Superior temporal gyrus (tissue), 1 donor: ENCODE measurements at regions not wholly inside any gene's neighbourhood (a gene's known extent, or its start where the extent isn't known, plus 50 kb on each side); places are given as distances from the start of the nearest gene placed in this dataset.

Experiments
- DNase-seq: peaks from one replicate; pipeline ENCODE4 v3.0.0-alpha.2; 2016; ENCODE audit errors: extremely low spot score

DNA sequence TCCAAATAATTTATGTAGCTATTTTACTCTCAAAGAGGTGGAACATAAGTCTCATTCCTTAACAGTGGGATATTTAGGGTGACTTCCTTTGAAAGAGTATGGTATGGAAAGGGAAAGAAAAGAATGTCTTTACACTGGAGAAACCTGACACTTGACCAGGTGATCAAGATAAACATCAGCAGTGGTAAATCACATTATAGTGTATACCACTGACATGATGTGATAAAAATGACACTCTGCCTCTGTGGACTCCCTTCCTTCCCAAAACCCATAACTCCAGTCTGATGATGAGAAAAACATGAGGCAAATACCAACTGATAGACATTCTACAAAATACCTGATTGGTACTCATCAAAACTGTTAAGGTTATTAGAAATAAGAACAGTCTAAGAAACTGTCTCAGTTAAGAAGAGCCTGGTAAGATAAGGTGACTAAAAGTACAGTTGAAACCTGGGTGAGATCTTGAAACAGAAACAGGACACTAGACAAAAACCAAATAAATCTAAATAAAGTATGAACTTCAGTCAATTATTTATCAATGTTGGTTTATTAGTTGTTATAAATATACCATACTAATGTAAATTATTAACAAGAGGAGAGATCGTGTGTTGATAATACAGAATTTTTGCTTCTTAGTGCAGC is 144.2 kb upstream of the PCDH18 start:
- DNase-seq: no peak

DNA sequence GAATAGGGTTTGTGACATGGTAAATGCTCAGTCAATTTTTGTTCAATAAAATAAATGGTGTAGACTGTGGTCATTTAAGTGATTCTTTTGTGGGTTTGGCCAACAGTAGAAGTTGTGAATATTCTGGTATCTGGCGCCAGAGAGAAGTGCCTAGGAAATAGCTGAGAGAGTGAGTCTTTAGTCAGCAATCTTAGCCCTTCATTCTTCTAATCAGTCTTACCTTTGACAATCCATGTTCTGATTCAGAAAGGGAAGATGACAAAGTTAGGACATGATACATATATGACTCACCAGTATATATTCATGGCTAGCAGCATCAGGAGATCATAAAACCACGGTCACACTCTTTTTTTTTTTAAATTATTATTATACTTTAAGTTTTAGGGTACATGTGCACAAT is 141.8 kb upstream of the PCDH18 start:
- no peak for DNase-seq

DNA sequence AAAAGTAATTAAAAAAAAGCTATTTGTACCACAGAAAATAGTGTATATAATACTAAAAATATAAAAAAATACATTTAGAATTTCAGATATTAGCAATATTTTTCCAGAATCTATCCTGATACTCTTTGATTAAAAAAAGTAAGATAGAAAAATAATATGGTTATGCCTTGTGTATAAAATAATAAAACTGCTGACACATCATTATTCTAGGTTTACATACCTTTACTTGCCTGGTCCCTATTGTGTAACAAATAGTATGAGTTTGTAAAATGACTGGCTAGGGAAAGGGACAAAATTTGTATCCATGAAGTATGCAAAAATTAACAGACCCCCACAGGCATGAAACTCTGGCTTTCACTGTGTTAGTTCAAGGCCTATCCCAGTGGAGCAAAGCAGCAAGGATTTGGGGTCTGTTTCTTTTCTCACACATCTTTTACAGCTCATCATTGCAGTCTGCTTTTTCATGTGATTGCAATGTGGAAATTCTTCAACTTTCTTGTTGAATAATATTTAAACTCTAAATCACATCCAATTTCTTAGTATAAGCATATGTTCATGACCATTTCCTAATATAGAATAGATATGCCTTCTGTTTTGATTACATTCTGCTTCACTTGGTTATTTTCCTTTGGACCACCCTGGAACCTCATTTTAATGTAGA is 136.7 kb upstream of the PCDH18 start:
- DNase-seq: no peak

DNA sequence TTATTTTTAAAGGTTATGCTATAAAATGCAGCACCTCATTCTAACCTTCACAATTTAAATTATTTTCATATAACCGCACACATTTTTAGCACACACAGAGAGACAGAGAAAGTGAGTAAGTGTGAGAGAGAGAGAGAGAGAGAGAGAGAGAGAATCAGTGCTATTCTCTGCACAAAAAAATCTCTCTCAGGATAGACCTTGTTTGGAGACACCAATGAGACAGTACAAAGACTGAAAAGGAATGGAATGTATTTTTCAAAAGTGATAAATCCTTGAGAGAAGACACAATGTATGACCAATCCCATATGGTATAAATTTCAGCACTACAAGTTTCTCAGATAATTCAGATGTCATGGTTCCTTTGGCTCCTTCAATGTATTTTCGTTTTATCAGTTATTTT is 132.1 kb upstream of the PCDH18 start:
- no peak for DNase-seq

DNA sequence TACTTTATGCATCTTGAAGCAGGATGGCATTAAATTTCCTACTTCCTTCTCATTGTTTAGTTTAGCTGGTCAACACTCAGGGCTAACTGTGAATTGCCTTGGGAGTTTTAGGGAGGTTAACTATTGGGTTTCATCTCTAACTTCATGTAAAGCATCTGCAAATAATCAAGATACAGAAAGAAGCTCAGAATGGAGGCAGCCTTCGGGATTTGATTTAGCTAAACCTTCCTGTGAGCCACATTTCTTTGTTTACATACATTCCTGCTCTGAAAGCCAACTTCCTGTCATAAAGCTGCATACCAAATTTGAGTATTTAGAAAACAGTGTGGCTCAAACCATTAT is 131.7 kb upstream of the PCDH18 start:
- DNase-seq: no peak

DNA sequence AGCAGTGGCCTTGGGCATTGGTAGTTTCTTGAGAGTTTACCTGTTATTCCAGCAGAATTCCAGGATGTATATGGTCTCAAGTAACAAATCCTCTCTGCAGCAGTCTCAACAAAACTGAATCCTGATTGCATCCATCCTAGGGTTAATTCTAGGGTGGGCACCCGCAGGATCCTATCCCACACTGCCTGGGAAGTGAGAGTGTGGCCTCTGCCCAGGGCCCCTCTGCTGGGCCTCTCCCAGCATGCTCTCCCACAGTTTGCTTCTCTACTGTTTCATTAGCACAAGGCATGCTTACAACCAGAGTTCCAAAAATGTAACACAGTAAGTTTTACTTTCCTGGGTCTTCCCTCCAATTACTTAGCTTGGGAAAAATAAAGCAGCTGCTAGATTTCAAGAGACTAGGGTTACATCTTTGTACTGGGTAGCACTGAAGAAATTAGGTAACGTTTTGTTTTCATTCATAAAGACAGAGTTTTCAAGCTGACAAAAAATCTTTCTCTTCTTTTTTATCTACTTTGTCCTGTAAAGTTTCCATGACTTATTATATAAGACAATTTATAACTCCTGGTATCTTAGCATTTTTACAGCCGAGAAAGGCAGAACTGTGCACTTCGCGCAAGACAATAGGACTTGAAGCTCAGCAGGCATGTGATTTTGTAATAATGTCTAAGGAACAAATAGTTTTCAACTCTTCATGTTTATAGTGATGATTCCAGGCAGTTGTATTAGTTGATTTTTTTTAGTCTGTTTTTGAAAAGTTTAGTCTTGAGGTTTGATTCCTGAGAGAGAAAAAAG is 131.2 kb upstream of the PCDH18 start:
- DNase-seq: no peak

DNA sequence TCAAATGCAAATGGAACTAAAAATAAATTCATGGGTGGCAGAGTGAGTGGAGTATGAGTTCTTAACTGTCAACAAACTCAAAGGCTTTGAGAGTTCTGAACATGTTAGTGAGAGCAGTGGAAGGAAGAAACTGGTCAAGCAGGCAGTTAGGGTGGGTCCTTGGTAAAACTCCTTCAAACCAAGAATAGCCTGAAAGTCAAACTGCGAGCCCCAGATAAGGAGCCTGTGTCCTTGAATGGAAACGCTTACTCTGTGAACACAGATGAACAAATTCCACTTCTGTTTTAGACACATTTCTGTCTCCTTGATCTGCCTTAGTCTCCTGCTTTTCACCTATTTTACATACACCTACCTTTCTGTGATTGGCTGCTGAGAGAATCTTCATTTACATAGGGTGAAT is 129.4 kb upstream of the PCDH18 start:
- DNase-seq: no peak

DNA sequence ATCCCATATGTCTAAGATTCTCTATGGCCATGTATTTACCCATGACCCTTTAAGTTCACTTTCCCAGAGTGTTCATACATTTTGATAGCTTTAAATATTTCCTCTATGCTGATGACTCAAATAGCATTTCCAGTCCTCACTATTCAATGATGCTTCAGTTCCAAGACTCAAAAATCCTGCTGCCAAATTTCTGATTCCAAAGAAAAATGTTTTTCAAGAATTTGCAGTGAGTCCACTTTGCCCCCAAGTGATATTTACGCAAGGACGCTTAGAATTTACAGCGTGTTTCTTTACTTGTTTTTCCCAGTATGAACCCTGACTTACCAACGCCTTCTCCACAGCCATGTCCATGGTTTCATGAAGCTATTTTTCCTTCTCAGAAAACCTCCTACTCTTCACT is 127.9 kb upstream of the PCDH18 start:
- no peak for DNase-seq

DNA sequence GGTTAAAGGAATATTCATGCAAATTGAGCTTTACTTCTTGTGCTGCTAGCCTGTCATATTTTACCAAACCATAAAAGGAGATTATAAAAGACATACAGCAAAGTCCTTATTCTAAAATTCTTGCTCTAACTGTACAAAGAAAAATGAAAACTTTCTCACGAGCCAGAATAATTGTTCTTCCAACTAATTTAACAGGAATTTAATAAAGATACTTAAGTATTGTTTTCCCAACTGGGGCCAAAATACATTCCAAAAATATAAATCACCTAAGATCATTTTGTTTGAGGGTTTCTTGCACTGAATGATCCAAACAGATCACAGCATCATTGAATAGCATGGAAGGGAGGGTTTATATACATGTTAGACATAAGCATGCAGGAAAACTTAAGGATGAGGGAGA is 127.1 kb upstream of the PCDH18 start:
- no peak for DNase-seq

DNA sequence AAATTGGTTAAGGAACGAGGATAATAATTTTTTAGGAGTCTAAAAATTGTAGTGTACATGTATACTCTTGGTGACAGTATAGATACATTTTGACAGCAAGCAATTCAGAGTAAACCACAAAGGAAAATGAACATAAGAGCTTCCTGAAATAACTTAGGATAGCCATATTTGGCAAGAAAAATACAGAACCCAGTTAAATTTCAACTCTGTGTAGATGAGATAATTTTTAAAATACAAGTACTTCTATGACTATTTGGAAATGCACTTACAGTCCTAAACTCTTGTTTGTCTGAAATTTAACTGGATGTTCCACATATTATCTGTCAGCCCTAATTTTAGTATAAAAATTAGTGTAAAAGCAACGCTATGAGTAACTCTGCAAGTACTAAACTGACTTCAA is 124.4 kb upstream of the PCDH18 start:
- DNase-seq: no peak

DNA sequence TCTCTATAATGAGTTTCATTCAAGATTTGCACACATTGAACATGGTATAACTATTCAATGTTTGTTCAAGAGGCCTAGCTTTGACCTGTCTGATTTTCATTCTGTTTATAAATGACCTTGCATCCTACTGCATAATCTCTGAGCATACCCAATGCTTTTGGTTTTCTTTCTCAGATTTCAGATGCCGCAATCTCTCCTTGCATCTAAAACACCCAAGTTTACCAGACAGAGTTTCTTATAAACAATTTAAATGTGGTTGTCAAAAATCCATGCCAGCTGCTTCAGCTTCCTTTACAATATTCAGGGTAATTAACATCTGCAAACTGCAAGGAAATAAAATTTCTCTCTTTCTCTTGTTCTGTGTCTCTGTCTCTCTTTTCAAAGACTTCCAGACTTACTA is 123.0 kb upstream of the PCDH18 start:
- DNase-seq: no peak

DNA sequence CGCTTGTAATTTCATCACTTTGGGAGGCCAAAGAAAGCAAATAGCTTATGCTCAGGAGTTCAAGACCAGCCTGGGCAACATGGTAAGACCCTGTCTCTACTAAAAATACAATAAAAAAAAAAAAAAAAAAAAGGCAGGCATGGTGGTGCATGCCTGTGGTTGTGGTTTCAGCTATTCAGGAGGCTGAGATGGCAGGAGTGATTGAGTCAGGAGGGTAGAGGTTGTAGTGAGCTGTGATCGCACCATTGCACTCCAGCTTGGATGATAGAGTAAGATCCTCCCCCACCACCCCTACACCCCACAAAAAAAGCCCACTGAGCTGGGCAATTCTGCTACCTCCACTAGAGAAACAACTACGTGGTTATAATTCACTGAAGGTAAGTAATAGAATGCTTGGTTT is 118.8 kb upstream of the PCDH18 start:
- DNase-seq: no peak

DNA sequence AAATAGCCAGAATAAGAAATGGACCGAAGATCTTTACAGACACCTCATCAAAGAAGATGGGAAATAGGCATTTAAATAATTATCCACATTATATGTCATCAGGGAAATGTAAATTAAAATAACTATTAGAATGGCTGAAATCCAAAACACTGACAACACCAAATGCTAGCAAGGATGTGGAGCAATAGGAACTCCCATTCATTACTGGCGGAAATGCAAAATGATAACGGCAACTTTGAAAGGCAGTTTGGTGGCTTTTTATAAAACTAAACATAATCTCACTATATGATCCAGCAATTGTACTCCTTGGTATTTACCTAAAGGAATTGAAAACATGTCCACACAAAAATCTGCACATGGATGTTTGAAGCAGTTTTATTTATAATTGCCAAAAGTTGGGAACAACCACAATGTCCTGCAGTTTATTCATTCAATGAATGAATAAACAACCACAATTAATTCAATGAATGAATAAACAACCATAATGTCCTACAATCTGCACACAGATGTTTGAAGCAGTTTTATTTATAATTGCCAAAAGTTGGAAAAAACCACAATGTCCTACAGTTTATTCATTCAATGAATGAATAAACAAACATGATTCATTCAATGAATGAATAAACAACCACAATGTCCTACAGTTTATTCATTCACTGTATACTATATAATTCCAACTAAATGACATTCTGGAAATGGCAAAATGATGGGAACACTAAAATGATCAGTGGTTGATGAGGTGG is 117.6 kb upstream of the PCDH18 start:
- DNase-seq: no peak

DNA sequence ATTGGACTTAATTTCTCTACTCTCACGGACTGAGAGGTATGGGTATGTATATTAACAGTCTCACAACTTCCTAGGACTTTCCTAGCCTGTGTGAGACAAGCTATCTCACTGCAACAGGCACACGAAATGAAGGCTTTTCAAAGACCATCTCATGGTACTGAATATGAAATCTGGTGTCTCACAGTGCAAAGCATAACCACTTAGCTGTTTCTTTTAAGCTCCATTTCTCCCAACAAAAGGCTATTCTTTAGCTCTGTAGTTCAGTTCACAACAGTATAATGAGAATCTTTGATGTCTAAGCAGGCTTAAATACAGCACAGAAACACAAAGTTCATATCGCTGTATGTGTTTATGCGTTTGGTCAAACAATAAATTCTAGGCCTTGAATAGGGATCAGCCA is 116.2 kb upstream of the PCDH18 start:
- peak; percentile 26 for DNase-seq

DNA sequence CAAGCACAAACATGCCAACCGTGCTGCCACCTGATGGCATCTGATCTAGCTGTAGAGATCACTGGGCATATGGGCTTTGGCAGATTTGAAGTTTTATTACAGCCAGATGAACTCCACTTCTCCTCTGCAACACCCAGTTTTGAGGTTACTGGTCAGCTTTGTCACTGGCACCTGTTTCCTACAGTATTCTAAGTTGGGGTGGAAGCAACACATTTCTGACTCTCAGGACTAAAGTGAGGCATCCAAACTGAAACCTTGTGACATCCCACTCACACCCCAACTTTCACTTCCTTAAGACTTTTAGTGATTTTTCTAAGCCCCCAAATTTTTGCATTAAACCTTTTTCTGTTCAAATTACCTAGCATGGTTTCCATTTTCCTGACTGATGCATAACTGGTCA is 115.1 kb upstream of the PCDH18 start:
- DNase-seq: no peak

DNA sequence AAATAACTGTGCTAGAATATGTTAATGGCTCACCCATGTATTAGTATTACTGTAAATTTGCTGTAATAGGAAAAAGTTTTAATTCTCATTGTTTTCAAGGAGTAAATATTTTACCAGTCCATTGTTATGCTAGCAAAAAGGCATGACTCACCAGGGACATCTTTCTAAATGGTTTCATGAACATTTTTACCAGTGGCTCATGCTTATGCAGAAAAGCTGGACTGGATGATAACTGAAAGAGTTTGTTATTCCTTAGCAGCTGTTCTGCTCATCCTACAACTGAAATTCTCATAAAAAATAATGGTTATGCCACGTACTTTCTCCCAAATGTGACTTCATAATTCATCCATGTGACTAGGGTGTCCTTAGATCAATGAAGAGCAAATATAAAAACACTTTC is 111.9 kb upstream of the PCDH18 start:
- no peak for DNase-seq

DNA sequence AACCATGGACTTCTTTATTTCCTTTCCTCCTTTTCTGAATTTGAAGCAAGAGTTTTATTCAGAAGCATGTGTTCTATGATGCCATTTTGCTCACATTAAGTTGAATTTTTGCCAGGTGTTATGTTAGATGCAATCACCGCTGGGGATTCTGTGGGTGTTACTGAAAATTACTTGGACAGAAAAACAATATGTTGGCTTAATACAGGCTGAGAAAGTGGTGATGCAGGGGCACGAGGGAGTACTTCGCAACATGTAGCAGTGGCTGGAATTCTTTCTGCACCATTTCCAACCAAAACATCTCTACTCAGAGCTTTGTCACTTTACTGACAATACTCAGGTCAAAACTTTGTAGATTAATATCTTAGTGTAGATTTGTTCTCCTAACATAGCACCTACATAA is 109.2 kb upstream of the PCDH18 start:
- no peak for DNase-seq

DNA sequence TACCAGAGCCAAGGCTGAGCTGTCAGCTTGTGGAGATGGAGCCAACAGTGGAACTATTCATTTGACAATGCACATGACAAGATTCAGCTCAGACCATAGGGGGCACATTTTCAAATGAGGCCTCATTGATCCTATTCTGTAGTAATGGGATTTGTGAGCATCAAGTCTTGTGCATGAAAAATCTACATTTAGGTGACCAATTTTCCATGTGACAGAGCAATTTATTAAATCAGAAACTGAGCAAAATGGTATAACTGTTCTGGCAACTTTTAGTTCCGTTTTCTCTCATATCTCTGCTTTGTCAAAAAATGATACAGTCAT is 108.5 kb upstream of the PCDH18 start:
- no peak for DNase-seq

DNA sequence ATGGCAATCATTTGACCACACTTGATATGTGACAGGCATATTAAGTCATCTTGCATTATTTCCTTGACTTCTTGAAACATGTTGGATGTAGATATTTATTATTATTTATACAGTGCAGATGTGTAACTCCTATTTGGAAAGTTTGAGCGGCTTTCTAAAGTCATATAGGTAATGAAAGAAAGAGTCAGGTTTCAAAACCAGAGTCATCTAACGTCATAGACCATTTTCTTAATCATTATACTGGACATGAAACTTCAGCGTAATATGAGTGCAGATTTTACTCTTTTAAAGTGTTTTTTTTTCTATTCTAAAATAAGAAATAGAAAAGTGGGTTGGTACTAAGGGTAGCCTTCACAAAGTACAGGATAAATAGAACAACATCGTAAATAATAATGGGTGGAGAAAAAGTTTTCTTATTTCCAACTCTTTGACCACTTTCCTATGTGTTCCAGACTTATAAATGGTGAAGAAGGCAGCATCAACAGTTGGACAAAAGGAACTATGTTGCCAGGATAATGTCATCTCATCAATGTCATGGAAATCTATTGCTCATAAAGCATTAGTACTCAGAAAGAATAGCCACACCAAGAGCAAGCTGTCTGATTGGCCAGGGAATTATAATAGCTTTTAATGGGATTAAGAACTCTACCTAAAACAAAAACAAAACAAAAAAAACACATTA is 108.0 kb upstream of the PCDH18 start:
- DNase-seq: no peak

DNA sequence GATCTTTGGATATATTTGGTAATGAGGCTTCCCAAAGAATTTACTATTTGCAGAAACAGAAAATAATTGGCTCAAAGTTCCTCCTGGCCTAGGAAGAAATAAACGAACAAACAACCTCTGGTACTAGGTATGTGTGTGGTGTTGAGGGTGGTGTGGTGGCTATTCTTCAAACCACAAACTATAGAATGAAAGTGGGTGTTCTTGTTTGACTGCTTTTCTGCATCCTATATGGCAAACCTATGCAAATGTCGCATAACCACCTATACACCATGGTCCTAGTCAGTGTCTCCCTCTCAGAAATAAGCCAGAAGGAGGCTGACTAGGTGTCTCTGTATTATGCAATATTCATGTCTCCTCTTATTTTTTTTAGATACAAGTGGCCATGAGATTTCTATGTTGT is 106.6 kb upstream of the PCDH18 start:
- no peak for DNase-seq

DNA sequence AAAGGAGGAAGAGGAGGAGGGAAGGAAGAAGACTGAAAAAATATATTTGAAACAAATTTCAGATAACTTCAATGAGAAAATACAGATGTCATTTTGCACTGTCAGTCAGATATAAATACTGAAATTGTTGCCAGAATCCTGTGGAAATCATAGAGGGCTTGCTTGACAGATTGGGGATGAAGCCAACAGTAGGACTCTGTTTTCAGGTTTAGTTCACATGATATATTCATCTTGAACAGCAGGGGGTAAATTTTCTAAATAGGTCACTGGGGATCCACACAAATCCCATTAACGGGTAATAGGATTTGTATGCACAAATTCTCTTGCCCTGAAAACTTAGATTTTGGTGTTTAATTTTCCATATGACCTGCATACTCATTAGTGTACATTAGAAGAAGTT is 103.3 kb upstream of the PCDH18 start:
- no peak for DNase-seq

DNA sequence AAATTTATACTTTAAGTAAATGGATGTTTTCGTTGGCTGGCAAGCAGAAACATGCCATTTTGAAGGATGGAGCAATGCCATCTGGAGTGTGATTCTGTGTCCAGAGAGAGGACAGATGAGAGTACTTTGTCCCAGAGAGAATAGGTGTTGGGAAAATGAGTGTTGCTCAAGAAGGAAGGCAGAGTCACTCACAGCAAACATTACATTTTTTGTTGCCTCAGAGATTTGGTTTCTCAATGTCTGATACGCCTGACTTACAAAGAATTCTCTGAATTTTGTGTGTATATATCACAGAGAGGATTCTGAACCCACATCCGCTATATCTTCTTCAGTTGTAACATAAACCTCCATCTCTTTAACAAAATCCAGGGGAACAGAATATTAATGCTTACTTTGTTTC is 102.8 kb upstream of the PCDH18 start:
- DNase-seq: no peak
